ENCODE measurements at regions not wholly inside any gene's neighbourhood (a gene's known extent, or its start where the extent isn't known, plus 50 kb on each side); places are given as distances from the start of the nearest gene placed in this dataset.

DNA sequence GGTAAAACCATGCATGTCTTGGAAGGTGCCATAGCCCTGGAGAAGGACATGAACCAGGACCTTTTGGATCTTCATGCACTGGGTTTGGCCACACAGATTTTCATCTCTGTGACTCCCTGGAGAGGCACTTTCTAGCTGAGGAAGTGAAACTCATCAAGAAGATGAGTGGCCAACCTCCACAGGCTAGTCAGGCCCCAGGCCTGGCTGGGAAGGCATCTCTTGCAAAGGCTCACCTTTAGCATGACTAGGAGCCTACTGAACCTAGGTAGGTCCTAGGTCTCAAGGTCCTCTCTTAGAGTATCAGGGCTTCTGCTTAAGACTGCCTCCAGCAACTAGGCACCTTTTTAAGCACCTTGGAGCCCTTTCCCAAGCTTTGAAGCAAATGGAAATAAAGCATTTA, 1448.7 kb upstream of the ACO1 start:
- dilution Hi-C loops (cut with HindIII; ENCODE audit: low sequenced_read_pairs, unreplicated experiment) = no loop called here
- no TSS peak for BruUV-seq (replicated peaks)
- no peaks in the 10 kb centered on the region for H3K9me1 ChIP-seq (ENCODE audit: insufficient read depth, low read length)

More for the DNA sequence above, 1448.7 kb upstream of the ACO1 start:
- no peak overlapping the region for H2BK15ac ChIP-seq (ENCODE audit: low read depth, low read length)
- H2BK20ac ChIP-seq (ENCODE audit: low read depth, low read length) = no peak overlapping the region
- H3K14ac ChIP-seq (replicated peaks; ENCODE audit: low read depth, low read length) = no peak overlapping the region
- H3K9ac ChIP-seq (ENCODE audit: low read depth, low read length) = no peak overlapping the region
- H2BK120ac ChIP-seq (ENCODE audit: low read depth, low read length) = no peak overlapping the region
- CTCF ChIA-PET = no interaction called here
- no peak overlapping the region for H3K56ac ChIP-seq (ENCODE audit: extremely low read depth, insufficient read depth, low read length)
- DNase-seq = no peak
- no peak overlapping the region for H3K23ac ChIP-seq (ENCODE audit: low read depth, low read length)
- intact Hi-C loops (cut with micrococcal nuclease) = no loop called here
- H3K18ac ChIP-seq (ENCODE audit: low read depth, low read length) = no peak overlapping the region
- no peak overlapping the region for H4K91ac ChIP-seq (ENCODE audit: insufficient read depth, low read depth, low read length)
- no peak for ATAC-seq (ENCODE audit: low read depth)
- H3K9me3 ChIP-seq (ENCODE audit: control insufficient read depth, insufficient read depth, low read length) = peaks cover 5% of the 10 kb centered on the region; the same call in 1 of the 2 replicates
- H3K36me3 ChIP-seq (ENCODE audit: control insufficient read depth, insufficient read depth, low read length) = no peaks in the 10 kb centered on the region
- no peak overlapping the region for H2AK9ac ChIP-seq (replicated peaks; ENCODE audit: low read depth, low read length, poor library complexity)
- POLR2A ChIA-PET (ENCODE audit: unreplicated experiment) = no interaction called here
- no peak overlapping the region for H3K4ac ChIP-seq (ENCODE audit: low read depth, low read length)
- H3K4me2 ChIP-seq (ENCODE audit: low read depth, low read length) = no peak overlapping the region
- H4K8ac ChIP-seq (ENCODE audit: low read depth in 2 of 2, low read length in 2 of 2) = no peak overlapping the region
- H4K20me1 ChIP-seq (ENCODE audit: insufficient read depth, low read length) = no peaks in the 10 kb centered on the region
- H3K27me3 ChIP-seq (ENCODE audit: control insufficient read depth, insufficient read depth, low read length) = no peaks in the 10 kb centered on the region
- H2AK5ac ChIP-seq (ENCODE audit: low read depth, low read length) = no peak overlapping the region
- no peaks in the 10 kb centered on the region for H3K79me1 ChIP-seq (ENCODE audit: low read depth in 1 of 2, low read length in 2 of 2)
- H3K4me3 ChIP-seq (ENCODE audit: insufficient read depth, low read depth, low read length) = no peak overlapping the region
- no peaks in the 10 kb centered on the region for H3K4me1 ChIP-seq (ENCODE audit: control insufficient read depth, insufficient read depth, low read length)
- no peak overlapping the region for H2BK5ac ChIP-seq (ENCODE audit: low read depth, low read length, poor library complexity, severe bottlenecking)
- TF ChIP-seq BHLHE40 (IDR thresholded peaks at IDR 0.05; ENCODE audit: low read depth, low read length) (no peak), NFE2L2 (IDR thresholded peaks at IDR 0.05; ENCODE audit: low read depth, low read length) (no peak), MXI1 (IDR thresholded peaks at IDR 0.05; ENCODE audit: borderline replicate concordance, low read depth, low read length) (no peak), CHD1 (IDR thresholded peaks at IDR 0.05; ENCODE audit: low read depth, low read length) (no peak), CTCF (conservative IDR thresholded peaks at IDR 0.05; ENCODE audit: low read depth, low read length) (no peak), MAFK (IDR thresholded peaks at IDR 0.05; ENCODE audit: low read depth, low read length) (no peak), USF2 (IDR thresholded peaks at IDR 0.05; ENCODE audit: low read depth, low read length) (no peak), RAD21 (IDR thresholded peaks at IDR 0.05; ENCODE audit: low read length) (no peak), MAZ (IDR thresholded peaks at IDR 0.05; ENCODE audit: borderline replicate concordance, low read depth, low read length) (no peak), FOS (IDR thresholded peaks at IDR 0.05; ENCODE audit: low read depth, low read length) (no peak), RCOR1 (IDR thresholded peaks at IDR 0.05; ENCODE audit: insufficient replicate concordance, low read length) (no peak), SMC3 (IDR thresholded peaks at IDR 0.05; ENCODE audit: low read depth, low read length) (no peak), RFX5 (IDR thresholded peaks at IDR 0.05; ENCODE audit: low read depth, low read length) (no peak), POLR2A (IDR thresholded peaks at IDR 0.05; ENCODE audit: low read depth, low read length) (no peak), CEBPB (IDR thresholded peaks at IDR 0.05; ENCODE audit: low read depth, low read length) (no peak)
- TF ChIP-seq, protein P1, sequence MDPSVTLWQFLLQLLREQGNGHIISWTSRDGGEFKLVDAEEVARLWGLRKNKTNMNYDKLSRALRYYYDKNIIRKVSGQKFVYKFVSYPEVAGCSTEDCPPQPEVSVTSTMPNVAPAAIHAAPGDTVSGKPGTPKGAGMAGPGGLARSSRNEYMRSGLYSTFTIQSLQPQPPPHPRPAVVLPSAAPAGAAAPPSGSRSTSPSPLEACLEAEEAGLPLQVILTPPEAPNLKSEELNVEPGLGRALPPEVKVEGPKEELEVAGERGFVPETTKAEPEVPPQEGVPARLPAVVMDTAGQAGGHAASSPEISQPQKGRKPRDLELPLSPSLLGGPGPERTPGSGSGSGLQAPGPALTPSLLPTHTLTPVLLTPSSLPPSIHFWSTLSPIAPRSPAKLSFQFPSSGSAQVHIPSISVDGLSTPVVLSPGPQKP (IDR thresholded peaks at IDR 0.05; ENCODE audit: borderline replicate concordance, low read depth, low read length) = no peak
- no peak overlapping the region for H4K5ac ChIP-seq (ENCODE audit: low read depth, low read length)
- no peak overlapping the region for H2AFZ ChIP-seq (replicated peaks; ENCODE audit: low read length, poor library complexity)
- H3K27ac ChIP-seq (ENCODE audit: insufficient read depth, low read length) = no peak overlapping the region
- in situ Hi-C loops (cut with MboI; ENCODE audit: low sequenced_read_pairs) = no loop called here
